GM23338 (cell line): ENCODE measurements at regions not wholly inside any gene's neighbourhood (a gene's known extent, or its start where the extent isn't known, plus 50 kb on each side); places are given as distances from the start of the nearest gene placed in this dataset.

Source experiments
- ATAC-seq: fragments of 200-7000 bp; cut with Tn5 transposase; 3 replicates; pipeline ENCODE4 v1.9.1; 2020
- DNase-seq: peaks from one replicate; pipeline ENCODE4 v3.0.0-alpha.2; 2015; ENCODE audit warnings: low spot score
- H2AFZ ChIP-seq: fragments of 200-600 bp; sonication (generic); 2 replicates; pipeline ENCODE4 v1.8.0; 2016; ENCODE audit warnings: antibody characterized with exemption, mild to moderate bottlenecking, moderate library complexity
- H3F3A ChIP-seq: fragments of 200-600 bp; sonication (generic); replicated peaks from 2 replicates; pipeline ENCODE4 v1.8.0; 2017; ENCODE audit warnings: antibody characterized with exemption, mixed run types, low read depth
- H3K27ac ChIP-seq: fragments of 200-600 bp; sonication (generic); 2 replicates; pipeline ENCODE4 v1.6.1; 2016; ENCODE audit warnings: low read depth
- H3K27me3 ChIP-seq: fragments of 200-600 bp; sonication (generic); 2 replicates; pipeline ENCODE4 v1.8.0; 2016; ENCODE audit warnings: mild to moderate bottlenecking, mixed run types, moderate library complexity; ENCODE audit not compliant: insufficient read depth
- H3K36me3 ChIP-seq: fragments of 200-600 bp; sonication (generic); 2 replicates; pipeline ENCODE4 v1.8.0; 2016; ENCODE audit warnings: mild to moderate bottlenecking; ENCODE audit not compliant: insufficient read depth
- H3K4me1 ChIP-seq: fragments of 200-600 bp; sonication (generic); 2 replicates; pipeline ENCODE4 v1.8.0; 2016; ENCODE audit warnings: mild to moderate bottlenecking, moderate library complexity; ENCODE audit not compliant: insufficient read depth
- H3K4me2 ChIP-seq: fragments of 200-600 bp; sonication (generic); 2 replicates; pipeline ENCODE4 v1.7.1; 2017; ENCODE audit warnings: mixed run types
- H3K4me3 ChIP-seq: fragments of 200-600 bp; sonication (generic); 2 replicates; pipeline ENCODE4 v1.6.1; 2016; ENCODE audit warnings: mixed run types
- H3K79me2 ChIP-seq: fragments of 200-600 bp; sonication (generic); replicated peaks from 2 replicates; pipeline ENCODE4 v1.8.0; 2017; ENCODE audit warnings: mild to moderate bottlenecking; ENCODE audit not compliant: insufficient read depth
- H3K9me2 ChIP-seq: fragments of 200-600 bp; sonication (generic); 2 replicates; pipeline ENCODE4 v1.8.0; 2017; ENCODE audit not compliant: insufficient read depth
- H4K20me1 ChIP-seq: fragments of 200-600 bp; sonication (generic); replicated peaks from 2 replicates; pipeline ENCODE4 v1.8.0; 2017; ENCODE audit warnings: mild to moderate bottlenecking; ENCODE audit not compliant: insufficient read depth
- H3K27ac Mint-ChIP-seq: 2 replicates; pipeline ENCODE4 v1.8.0; 2020; ENCODE audit warnings: inconsistent platforms, mild to moderate bottlenecking, moderate library complexity, mixed read lengths
- H3K27me3 Mint-ChIP-seq: 3 replicates; pipeline ENCODE4 v1.8.0; 2022; ENCODE audit warnings: low read depth, mild to moderate bottlenecking, moderate library complexity, mixed read lengths, inconsistent platforms; ENCODE audit not compliant: insufficient read depth, poor library complexity
- H3K36me3 Mint-ChIP-seq: 3 replicates; pipeline ENCODE4 v1.8.0; 2021; ENCODE audit warnings: low read depth, mild to moderate bottlenecking, inconsistent platforms, moderate library complexity, mixed read lengths
- H3K4me1 Mint-ChIP-seq: 3 replicates; pipeline ENCODE4 v1.8.0; 2020; ENCODE audit warnings: mild to moderate bottlenecking, inconsistent platforms, mixed read lengths
- H3K4me3 Mint-ChIP-seq: 3 replicates; pipeline ENCODE4 v1.8.0; 2021; ENCODE audit warnings: moderate library complexity, mild to moderate bottlenecking, inconsistent platforms, mixed read lengths
- H3K9me3 Mint-ChIP-seq: 3 replicates; pipeline ENCODE4 v1.8.0; 2020; ENCODE audit warnings: moderate library complexity, mild to moderate bottlenecking, inconsistent platforms, mixed read lengths
- CREB1 ChIP-seq: fragments of 250-450 bp; sonication (Bioruptor Pico); IDR thresholded peaks from 2 replicates; pipeline ENCODE4 v1.5.0; 2020; ENCODE audit warnings: low read depth, mild to moderate bottlenecking, moderate library complexity
- EZH2phosphoT487 ChIP-seq: fragments of 200-600 bp; sonication (generic); IDR thresholded peaks from one replicate; pipeline ENCODE4 v1.8.1; 2018; ENCODE audit warnings: antibody characterized with exemption; ENCODE audit not compliant: unreplicated experiment
- JUNB ChIP-seq: IDR thresholded peaks from one replicate; pipeline ENCODE4 v1.6.1; 2016; ENCODE audit warnings: antibody characterized with exemption; ENCODE audit not compliant: unreplicated experiment
- NANOG ChIP-seq: IDR thresholded peaks from 2 replicates; pipeline ENCODE4 v1.6.1; 2016; ENCODE audit warnings: antibody characterized with exemption, borderline replicate concordance
- POLR2AphosphoS5 ChIP-seq: IDR thresholded peaks from 2 replicates; pipeline ENCODE4 v1.6.1; 2016; ENCODE audit warnings: antibody characterized with exemption, low read depth
- STAT1 ChIP-seq: IDR thresholded peaks from one replicate; pipeline ENCODE4 v1.6.1; 2016; ENCODE audit warnings: antibody characterized with exemption; ENCODE audit not compliant: unreplicated experiment
- ZNF114 ChIP-seq: fragments of 250-450 bp; sonication (Bioruptor Pico); IDR thresholded peaks from 2 replicates; pipeline ENCODE4 v1.5.0; 2020; ENCODE audit warnings: mild to moderate bottlenecking, moderate library complexity
- TF ChIP-seq, protein P1 (sequence below): fragments of 250-450 bp; sonication (Bioruptor Pico); IDR thresholded peaks from 2 replicates; pipeline ENCODE4 v1.5.0; 2020; ENCODE audit warnings: mild to moderate bottlenecking, moderate library complexity
- TF ChIP-seq, protein P2 (sequence below), 2 experiments: fragments of 200-600 bp in 1 of 2; sonication (generic) in 1 of 2; conservative IDR thresholded peaks; 2 replicates each; pipeline versions ENCODE4 v1.5.1 to v1.6.1; 2016 to 2017; ENCODE audit warnings: antibody characterized with exemption in 2 of 2, low read depth in 2 of 2, mild to moderate bottlenecking in 2 of 2, moderate library complexity in 1 of 2
- TF ChIP-seq, protein P3 (sequence below): IDR thresholded peaks from one replicate; pipeline ENCODE4 v1.6.1; 2018; ENCODE audit warnings: antibody characterized with exemption; ENCODE audit not compliant: unreplicated experiment

DNA sequence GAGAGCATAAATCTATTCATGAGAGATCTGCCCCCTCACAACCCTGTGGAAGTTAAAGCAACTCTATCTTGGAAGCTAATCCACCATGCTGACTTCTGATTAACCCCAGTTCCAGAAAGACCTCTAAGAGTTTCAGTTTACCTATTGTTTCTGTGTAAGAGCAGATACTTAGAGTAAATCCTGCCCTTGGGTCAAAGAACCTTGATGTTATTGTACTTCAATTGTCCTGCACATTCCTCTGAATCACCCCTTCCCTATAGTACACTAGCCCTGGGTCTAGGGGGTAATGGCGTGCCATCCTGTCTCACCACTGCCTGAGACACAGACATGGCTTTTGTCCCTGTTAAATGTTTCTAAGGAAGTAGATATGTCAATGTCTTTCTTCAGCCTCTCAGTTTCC lies 138.6 kb downstream of the CAAP1 start:
- Mint-ChIP-seq H3K36me3 (peaks cover under 1% of the 10 kb centered on the region; the same call in 1 of the 3 replicates), H3K9me3 (no peaks in the 10 kb centered on the region; the same call in 2 of the 3 replicates), H3K4me3 (no peak overlapping the region), H3K27ac (no peak overlapping the region), H3K27me3 (peaks cover 2% of the 10 kb centered on the region), H3K4me1 (peaks cover 33% of the 10 kb centered on the region)
- Histone ChIP-seq H3F3A (no peaks in the 10 kb centered on the region), H2AFZ (peak overlapping the region; percentile 30; the same call in 1 of the 2 replicates), H3K4me2 (no peak overlapping the region), H3K27me3 (no peaks in the 10 kb centered on the region), H3K27ac (no peak overlapping the region), H4K20me1 (no peaks in the 10 kb centered on the region), H3K4me1 (peaks cover 28% of the 10 kb centered on the region), H3K9me2 (peaks cover 19% of the 10 kb centered on the region), H3K36me3 (no peaks in the 10 kb centered on the region), H3K79me2 (no peaks in the 10 kb centered on the region), H3K4me3 (no peak overlapping the region)
- TF ChIP-seq ZNF114 (CRISPR knock-in tag) = no peak
- TF ChIP-seq, protein P1, sequence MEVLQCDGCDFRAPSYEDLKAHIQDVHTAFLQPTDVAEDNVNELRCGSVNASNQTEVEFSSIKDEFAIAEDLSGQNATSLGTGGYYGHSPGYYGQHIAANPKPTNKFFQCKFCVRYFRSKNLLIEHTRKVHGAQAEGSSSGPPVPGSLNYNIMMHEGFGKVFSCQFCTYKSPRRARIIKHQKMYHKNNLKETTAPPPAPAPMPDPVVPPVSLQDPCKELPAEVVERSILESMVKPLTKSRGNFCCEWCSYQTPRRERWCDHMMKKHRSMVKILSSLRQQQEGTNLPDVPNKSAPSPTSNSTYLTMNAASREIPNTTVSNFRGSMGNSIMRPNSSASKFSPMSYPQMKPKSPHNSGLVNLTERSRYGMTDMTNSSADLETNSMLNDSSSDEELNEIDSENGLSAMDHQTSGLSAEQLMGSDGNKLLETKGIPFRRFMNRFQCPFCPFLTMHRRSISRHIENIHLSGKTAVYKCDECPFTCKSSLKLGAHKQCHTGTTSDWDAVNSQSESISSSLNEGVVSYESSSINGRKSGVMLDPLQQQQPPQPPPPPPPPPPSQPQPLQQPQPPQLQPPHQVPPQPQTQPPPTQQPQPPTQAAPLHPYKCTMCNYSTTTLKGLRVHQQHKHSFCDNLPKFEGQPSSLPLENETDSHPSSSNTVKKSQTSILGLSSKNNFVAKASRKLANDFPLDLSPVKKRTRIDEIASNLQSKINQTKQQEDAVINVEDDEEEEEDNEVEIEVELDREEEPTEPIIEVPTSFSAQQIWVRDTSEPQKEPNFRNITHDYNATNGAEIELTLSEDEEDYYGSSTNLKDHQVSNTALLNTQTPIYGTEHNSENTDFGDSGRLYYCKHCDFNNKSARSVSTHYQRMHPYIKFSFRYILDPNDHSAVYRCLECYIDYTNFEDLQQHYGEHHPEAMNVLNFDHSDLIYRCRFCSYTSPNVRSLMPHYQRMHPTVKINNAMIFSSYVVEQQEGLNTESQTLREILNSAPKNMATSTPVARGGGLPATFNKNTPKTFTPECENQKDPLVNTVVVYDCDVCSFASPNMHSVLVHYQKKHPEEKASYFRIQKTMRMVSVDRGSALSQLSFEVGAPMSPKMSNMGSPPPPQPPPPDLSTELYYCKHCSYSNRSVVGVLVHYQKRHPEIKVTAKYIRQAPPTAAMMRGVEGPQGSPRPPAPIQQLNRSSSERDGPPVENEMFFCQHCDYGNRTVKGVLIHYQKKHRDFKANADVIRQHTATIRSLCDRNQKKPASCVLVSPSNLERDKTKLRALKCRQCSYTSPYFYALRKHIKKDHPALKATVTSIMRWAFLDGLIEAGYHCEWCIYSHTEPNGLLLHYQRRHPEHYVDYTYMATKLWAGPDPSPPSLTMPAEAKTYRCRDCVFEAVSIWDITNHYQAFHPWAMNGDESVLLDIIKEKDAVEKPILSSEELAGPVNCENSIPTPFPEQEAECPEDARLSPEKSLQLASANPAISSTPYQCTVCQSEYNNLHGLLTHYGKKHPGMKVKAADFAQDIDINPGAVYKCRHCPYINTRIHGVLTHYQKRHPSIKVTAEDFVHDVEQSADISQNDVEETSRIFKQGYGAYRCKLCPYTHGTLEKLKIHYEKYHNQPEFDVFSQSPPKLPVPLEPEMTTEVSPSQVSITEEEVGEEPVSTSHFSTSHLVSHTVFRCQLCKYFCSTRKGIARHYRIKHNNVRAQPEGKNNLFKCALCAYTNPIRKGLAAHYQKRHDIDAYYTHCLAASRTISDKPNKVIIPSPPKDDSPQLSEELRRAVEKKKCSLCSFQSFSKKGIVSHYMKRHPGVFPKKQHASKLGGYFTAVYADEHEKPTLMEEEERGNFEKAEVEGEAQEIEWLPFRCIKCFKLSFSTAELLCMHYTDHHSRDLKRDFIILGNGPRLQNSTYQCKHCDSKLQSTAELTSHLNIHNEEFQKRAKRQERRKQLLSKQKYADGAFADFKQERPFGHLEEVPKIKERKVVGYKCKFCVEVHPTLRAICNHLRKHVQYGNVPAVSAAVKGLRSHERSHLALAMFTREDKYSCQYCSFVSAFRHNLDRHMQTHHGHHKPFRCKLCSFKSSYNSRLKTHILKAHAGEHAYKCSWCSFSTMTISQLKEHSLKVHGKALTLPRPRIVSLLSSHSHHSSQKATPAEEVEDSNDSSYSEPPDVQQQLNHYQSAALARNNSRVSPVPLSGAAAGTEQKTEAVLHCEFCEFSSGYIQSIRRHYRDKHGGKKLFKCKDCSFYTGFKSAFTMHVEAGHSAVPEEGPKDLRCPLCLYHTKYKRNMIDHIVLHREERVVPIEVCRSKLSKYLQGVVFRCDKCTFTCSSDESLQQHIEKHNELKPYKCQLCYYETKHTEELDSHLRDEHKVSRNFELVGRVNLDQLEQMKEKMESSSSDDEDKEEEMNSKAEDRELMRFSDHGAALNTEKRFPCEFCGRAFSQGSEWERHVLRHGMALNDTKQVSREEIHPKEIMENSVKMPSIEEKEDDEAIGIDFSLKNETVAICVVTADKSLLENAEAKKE = no peak
- TF ChIP-seq, protein P2, sequence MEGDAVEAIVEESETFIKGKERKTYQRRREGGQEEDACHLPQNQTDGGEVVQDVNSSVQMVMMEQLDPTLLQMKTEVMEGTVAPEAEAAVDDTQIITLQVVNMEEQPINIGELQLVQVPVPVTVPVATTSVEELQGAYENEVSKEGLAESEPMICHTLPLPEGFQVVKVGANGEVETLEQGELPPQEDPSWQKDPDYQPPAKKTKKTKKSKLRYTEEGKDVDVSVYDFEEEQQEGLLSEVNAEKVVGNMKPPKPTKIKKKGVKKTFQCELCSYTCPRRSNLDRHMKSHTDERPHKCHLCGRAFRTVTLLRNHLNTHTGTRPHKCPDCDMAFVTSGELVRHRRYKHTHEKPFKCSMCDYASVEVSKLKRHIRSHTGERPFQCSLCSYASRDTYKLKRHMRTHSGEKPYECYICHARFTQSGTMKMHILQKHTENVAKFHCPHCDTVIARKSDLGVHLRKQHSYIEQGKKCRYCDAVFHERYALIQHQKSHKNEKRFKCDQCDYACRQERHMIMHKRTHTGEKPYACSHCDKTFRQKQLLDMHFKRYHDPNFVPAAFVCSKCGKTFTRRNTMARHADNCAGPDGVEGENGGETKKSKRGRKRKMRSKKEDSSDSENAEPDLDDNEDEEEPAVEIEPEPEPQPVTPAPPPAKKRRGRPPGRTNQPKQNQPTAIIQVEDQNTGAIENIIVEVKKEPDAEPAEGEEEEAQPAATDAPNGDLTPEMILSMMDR (conservative IDR thresholded peaks at IDR 0.05; ENCODE audit: low read depth in 2 of 2) = no peak
- TF ChIP-seq, protein P3, sequence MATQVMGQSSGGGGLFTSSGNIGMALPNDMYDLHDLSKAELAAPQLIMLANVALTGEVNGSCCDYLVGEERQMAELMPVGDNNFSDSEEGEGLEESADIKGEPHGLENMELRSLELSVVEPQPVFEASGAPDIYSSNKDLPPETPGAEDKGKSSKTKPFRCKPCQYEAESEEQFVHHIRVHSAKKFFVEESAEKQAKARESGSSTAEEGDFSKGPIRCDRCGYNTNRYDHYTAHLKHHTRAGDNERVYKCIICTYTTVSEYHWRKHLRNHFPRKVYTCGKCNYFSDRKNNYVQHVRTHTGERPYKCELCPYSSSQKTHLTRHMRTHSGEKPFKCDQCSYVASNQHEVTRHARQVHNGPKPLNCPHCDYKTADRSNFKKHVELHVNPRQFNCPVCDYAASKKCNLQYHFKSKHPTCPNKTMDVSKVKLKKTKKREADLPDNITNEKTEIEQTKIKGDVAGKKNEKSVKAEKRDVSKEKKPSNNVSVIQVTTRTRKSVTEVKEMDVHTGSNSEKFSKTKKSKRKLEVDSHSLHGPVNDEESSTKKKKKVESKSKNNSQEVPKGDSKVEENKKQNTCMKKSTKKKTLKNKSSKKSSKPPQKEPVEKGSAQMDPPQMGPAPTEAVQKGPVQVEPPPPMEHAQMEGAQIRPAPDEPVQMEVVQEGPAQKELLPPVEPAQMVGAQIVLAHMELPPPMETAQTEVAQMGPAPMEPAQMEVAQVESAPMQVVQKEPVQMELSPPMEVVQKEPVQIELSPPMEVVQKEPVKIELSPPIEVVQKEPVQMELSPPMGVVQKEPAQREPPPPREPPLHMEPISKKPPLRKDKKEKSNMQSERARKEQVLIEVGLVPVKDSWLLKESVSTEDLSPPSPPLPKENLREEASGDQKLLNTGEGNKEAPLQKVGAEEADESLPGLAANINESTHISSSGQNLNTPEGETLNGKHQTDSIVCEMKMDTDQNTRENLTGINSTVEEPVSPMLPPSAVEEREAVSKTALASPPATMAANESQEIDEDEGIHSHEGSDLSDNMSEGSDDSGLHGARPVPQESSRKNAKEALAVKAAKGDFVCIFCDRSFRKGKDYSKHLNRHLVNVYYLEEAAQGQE = no peak
- no peak for TF ChIP-seq CREB1
- TF ChIP-seq JUNB = no peak
- TF ChIP-seq EZH2phosphoT487 = no peak
- no peak for TF ChIP-seq STAT1
- TF ChIP-seq NANOG = no peak
- TF ChIP-seq POLR2AphosphoS5 = no peak
- DNase-seq (no peak), ATAC-seq (peak; percentile 26; the same call in 2 of the 3 replicates)
